HepG2 (cell line): ENCODE measurements at regions not wholly inside any gene's neighbourhood (a gene's known extent, or its start where the extent isn't known, plus 50 kb on each side); places are given as distances from the start of the nearest gene placed in this dataset.
"Not testable (repeated sequence)": the region's sequence is repeated elsewhere in the genome, so short reads cannot be mapped to it uniquely, and the experiment has no call there.

Experiments used
- ATAC-seq: fragments of 200-7000 bp; cut with Tn5 transposase; 3 replicates; pipeline ENCODE4 v1.9.1; 2020; ENCODE audit warnings: mild to moderate bottlenecking, moderate library complexity
- BruUV-seq: library from RNA; stranded (reverse); fragments of 400-500 nt; replicated peaks from 2 replicates; lab custom pipeline; 2021; lab: Mats Ljungman, UMichigan
- CTCF ChIA-PET: fragments of 300-600 bp; formaldehyde crosslinking; extraction: SDS; loops from one replicate; lab custom pipeline; 2021; ENCODE audit warnings: low total read pairs, inconsistent platforms, low intra/inter-chr PET ratio; lab: Yijun Ruan, JAX
- POLR2A ChIA-PET: fragments of 350-600 bp; sonication (Branson Sonifier 250); formaldehyde crosslinking; loops from one replicate; lab custom pipeline; 2020; ENCODE audit warnings: antibody characterized with exemption, inconsistent platforms; lab: Yijun Ruan, JAX
- DNase-seq: peaks from one replicate; pipeline ENCODE4 v3.0.0-alpha.2; 2015; ENCODE audit warnings: low spot score
- FAIRE-seq: peaks from 3 replicates; lab custom pipeline; 2011; peaks lifted over from hg19 to GRCh38; lab: Jason Lieb, UNC
- H2AFZ ChIP-seq: one replicate; pipeline ENCODE4 v1.6.1; 2011; ENCODE audit warnings: low read length, inconsistent platforms
- H3K27ac ChIP-seq: fragments of 300-600 bp; 3 replicates; pipeline ENCODE4 v1.8.0; 2011; ENCODE audit warnings: mixed run types, mild to moderate bottlenecking, mixed read lengths, low read length, inconsistent platforms; ENCODE audit not compliant: insufficient read depth; ENCODE audit errors: extremely low read length
- H3K27me3 ChIP-seq, 2 experiments: fragments of 200-600 bp in 1 of 2; 2 replicates in 1 of 2; 3 replicates in 1 of 2; pipeline versions ENCODE4 v1.6.0 to v1.8.0; 2011; ENCODE audit warnings: low read length in 2 of 2, mild to moderate bottlenecking in 2 of 2, moderate library complexity in 2 of 2, inconsistent platforms in 1 of 2; ENCODE audit not compliant: insufficient read depth in 2 of 2, control insufficient read depth in 1 of 2
- H3K36me3 ChIP-seq, 2 experiments: fragments of 200-600 bp in 1 of 2; replicated peaks in 1 of 2; 2 replicates in 1 of 2; 3 replicates in 1 of 2; pipeline versions ENCODE4 v1.5.1 to v1.8.0; 2011; ENCODE audit warnings: low read length in 2 of 2, inconsistent platforms in 1 of 2; ENCODE audit not compliant: insufficient read depth in 2 of 2, control insufficient read depth in 1 of 2
- H3K4me1 ChIP-seq: 2 replicates; pipeline ENCODE4 v1.5.1; 2012; ENCODE audit warnings: low read length, inconsistent platforms; ENCODE audit not compliant: insufficient read depth
- H3K4me2 ChIP-seq: 2 replicates; pipeline ENCODE4 v1.6.0; 2011; ENCODE audit warnings: low read depth, low read length, inconsistent platforms
- H3K4me3 ChIP-seq, 3 experiments: fragments of 200-600 bp in 1 of 3; sonication (generic), shearing (Covaris generic) in 1 of 3; replicated peaks in 1 of 3; 2 replicates each; pipeline ENCODE4 v1.5.1; 2011 to 2016; ENCODE audit warnings: low read length in 3 of 3, inconsistent platforms in 2 of 3, low read depth in 2 of 3, mild to moderate bottlenecking in 2 of 3, control low read depth in 1 of 3, mixed read lengths in 1 of 3; ENCODE audit not compliant: insufficient read depth in 1 of 3
- H3K79me2 ChIP-seq: one replicate; pipeline ENCODE4 v1.6.1; 2011; ENCODE audit warnings: low read length, inconsistent platforms; ENCODE audit not compliant: insufficient read depth
- H3K9ac ChIP-seq: 2 replicates; pipeline ENCODE4 v1.6.0; 2011; ENCODE audit warnings: mild to moderate bottlenecking, low read depth, low read length, inconsistent platforms; ENCODE audit not compliant: insufficient read depth
- H3K9me3 ChIP-seq: 2 replicates; pipeline ENCODE4 v1.5.1; 2012; ENCODE audit warnings: mild to moderate bottlenecking, low read length
- H4K20me1 ChIP-seq: 2 replicates; pipeline ENCODE4 v1.6.0; 2011; ENCODE audit warnings: inconsistent platforms, mild to moderate bottlenecking, low read length, moderate library complexity; ENCODE audit not compliant: insufficient read depth
- ARHGAP35 ChIP-seq: sonication (generic); formaldehyde crosslinking; IDR thresholded peaks from 2 replicates; pipeline ENCODE4 v1.9.0; 2022; ENCODE audit warnings: mild to moderate bottlenecking, inconsistent platforms, moderate library complexity, missing genetic modification reagents, borderline replicate concordance
- CBX2 ChIP-seq, 2 experiments: fragments of 200-600 bp in 1 of 2; sonication (generic); formaldehyde crosslinking in 1 of 2; IDR thresholded peaks; 2 replicates each; pipeline versions ENCODE4 v1.7.0 to v1.8.1; 2018 to 2022; ENCODE audit warnings: low read depth in 2 of 2, low read length in 1 of 2, mild to moderate bottlenecking in 1 of 2, missing genetic modification reagents in 1 of 2
- CTCF ChIP-seq: sonication (generic); formaldehyde crosslinking; IDR thresholded peaks from 2 replicates; pipeline ENCODE4 v1.5.0; 2020; ENCODE audit warnings: mild to moderate bottlenecking, missing genetic modification reagents, moderate library complexity
- KDM6A ChIP-seq: IDR thresholded peaks from 2 replicates; pipeline ENCODE4 v1.6.1; 2016; ENCODE audit warnings: low read depth
- KLF11 ChIP-seq: IDR thresholded peaks from 2 replicates; pipeline ENCODE4 v1.6.1; 2016; ENCODE audit warnings: missing compliant biosample characterization
- RNF219 ChIP-seq: sonication (generic); formaldehyde crosslinking; IDR thresholded peaks from 2 replicates; pipeline ENCODE4 v1.5.0; 2020; ENCODE audit warnings: mild to moderate bottlenecking, missing genetic modification reagents
- SRSF9 ChIP-seq: fragments of 200-400 bp; formaldehyde crosslinking; IDR thresholded peaks from 2 replicates; pipeline ENCODE4 v1.6.1; 2018; ENCODE audit warnings: borderline replicate concordance, mild to moderate bottlenecking, low read depth, low read length; ENCODE audit not compliant: insufficient read depth, poor library complexity, severe bottlenecking
- U2AF1 ChIP-seq: fragments of 200-400 bp; formaldehyde crosslinking; optimal IDR thresholded peaks from 2 replicates; pipeline ENCODE3; 2017; ENCODE audit warnings: mild to moderate bottlenecking, low read depth, low read length
- ZC3H4 ChIP-seq: sonication (generic); formaldehyde crosslinking; IDR thresholded peaks from 2 replicates; pipeline ENCODE4 v1.4.0; 2020; ENCODE audit warnings: missing genetic modification reagents, borderline replicate concordance
- ZNF121 ChIP-seq: sonication (generic); formaldehyde crosslinking; IDR thresholded peaks from 2 replicates; pipeline ENCODE4 v1.5.0; 2020; ENCODE audit warnings: mild to moderate bottlenecking, missing genetic modification reagents
- ZNF740 ChIP-seq: sonication (generic); formaldehyde crosslinking; IDR thresholded peaks from 2 replicates; pipeline ENCODE4 v1.4.0; 2020; ENCODE audit warnings: missing genetic modification reagents
- ZNF792 ChIP-seq: IDR thresholded peaks from 2 replicates; pipeline ENCODE4 v1.6.1; 2016
- WGBS: methylation state at CpG from one replicate; pipeline ENCODE4 v1.1.6; 2017; ENCODE audit warnings: low lambda C conversion rate; 5-methylcytosine and 5-hydroxymethylcytosine counted together
- in situ Hi-C: cut with HindIII; loops from 2 replicates; pipeline ENCODE4 v1.10.0; 2017; ENCODE audit warnings: low pct_unique_long_range_greater_than_20kb; ENCODE audit not compliant: extremely low pct_ligation_motif_present
- intact Hi-C: fragments of 100-400 bp; cut with micrococcal nuclease; formaldehyde crosslinking; loops from one replicate; pipeline ENCODE4 v1.10.0; 2022; ENCODE audit not compliant: unreplicated experiment

GRCh38 chr5:50299896-50300295, 141.2 kb downstream of the EMB start (continued):
- TF ChIP-seq U2AF1: no peak
- TF ChIP-seq CBX2 (IDR thresholded peaks at IDR 0.05; ENCODE audit: low read depth, low read length): no peak
- no peak for TF ChIP-seq CBX2 (CRISPR knock-in tag; IDR thresholded peaks at IDR 0.05; ENCODE audit: low read depth)
- no peak for TF ChIP-seq KLF11 (CRISPR knock-in tag)
- no peak for TF ChIP-seq ZNF740 (CRISPR knock-in tag)
- no peak for TF ChIP-seq ZNF121 (CRISPR knock-in tag)
- TF ChIP-seq ARHGAP35 (CRISPR knock-in tag): no peak
- no peak for TF ChIP-seq ZC3H4
- no peak for TF ChIP-seq ZNF792 (CRISPR knock-in tag)
- TF ChIP-seq SRSF9: no peak
- TF ChIP-seq, all 625 proteins: peak for 0

GRCh38 chr5:50292735-50293394, 148.2 kb downstream of the EMB start:
- WGBS: 15% methylated on average over 6 of the region's 9 CpGs
- Histone ChIP-seq H4K20me1 (no peaks in the 10 kb centered on the region), H3K4me1 (no peaks in the 10 kb centered on the region), H3K9me3 (peaks cover 53% of the 10 kb centered on the region), H3K79me2 (no peaks in the 10 kb centered on the region), H3K36me3 (no peaks in the 10 kb centered on the region), H3K27ac (no peak overlapping the region), H3K27me3 (no peaks in the 10 kb centered on the region; a peak in 1 of 5 replicates), H3K4me3 (no peak overlapping the region), H3K9ac (no peak overlapping the region), H2AFZ (no peak overlapping the region), H3K4me2 (no peak overlapping the region)
- BruUV-seq: no TSS peak
- intact Hi-C loops: no loop called here
- TF ChIP-seq CTCF (CRISPR knock-in tag) (no peak), RNF219 (CRISPR knock-in tag) (no peak), KDM6A (CRISPR knock-in tag) (no peak)
- in situ Hi-C loops: no loop called here
- POLR2A ChIA-PET: no interaction called here
- ATAC-seq (no peak), DNase-seq (no peak), FAIRE-seq (no peak)
- CTCF ChIA-PET: no interaction called here

- H4K20me1 ChIP-seq, in situ Hi-C loops, H3K9ac ChIP-seq, POLR2A ChIA-PET, H3K4me2 ChIP-seq, H3K79me2 ChIP-seq, intact Hi-C loops, DNase-seq, H3K4me1 ChIP-seq, H3K27ac ChIP-seq, H2AFZ ChIP-seq, FAIRE-seq, CTCF ChIA-PET, H3K36me3 ChIP-seq, H3K27me3 ChIP-seq, H3K4me3 ChIP-seq, ATAC-seq, BruUV-seq: not testable (repeated sequence)
- WGBS: 15% methylated on average over 5 of the region's 10 CpGs
- H3K9me3 ChIP-seq: peaks cover 41% of the 10 kb centered on the region
These were observed 160.6 kb downstream of the EMB start for GRCh38 chr5:50280461-50280860.
